ENCODE measurements at regions not wholly inside any gene's neighbourhood (a gene's known extent, or its start where the extent isn't known, plus 50 kb on each side); places are given as distances from the start of the nearest gene placed in this dataset.

GRCh38 chr16:79847569-79847968 lies 247.0 kb upstream of the MAF start:
- TF ChIP-seq CTCF (IDR thresholded peaks at IDR 0.05) (no peak), POLR2A (IDR thresholded peaks at IDR 0.05) (no peak)
